GM12801 (cell line): ENCODE measurements at regions not wholly inside any gene's neighbourhood (a gene's known extent, or its start where the extent isn't known, plus 50 kb on each side); places are given as distances from the start of the nearest gene placed in this dataset.

Experiments
- CTCF ChIP-seq: IDR thresholded peaks from one replicate; pipeline ENCODE4 v1.5.1; 2011; ENCODE audit warnings: control low read depth; ENCODE audit not compliant: insufficient read length; ENCODE audit errors: extremely low read depth

- TF ChIP-seq CTCF: no peak
Measured at GRCh38 chr11:122235615-122236014, 119.6 kb upstream of the BLID start.

GRCh38 chr11:122234780-122235179 lies 118.8 kb upstream of the BLID start:
- no peak for TF ChIP-seq CTCF

- TF ChIP-seq CTCF: no peak
Measured at GRCh38 chr11:122234257-122234656, 118.2 kb upstream of the BLID start.

- TF ChIP-seq CTCF: no peak
Measured at GRCh38 chr11:122232985-122233384, 117.0 kb upstream of the BLID start.

- TF ChIP-seq CTCF: no peak
Measured at GRCh38 chr11:122230385-122230755, 114.4 kb upstream of the BLID start.

- no peak for TF ChIP-seq CTCF
Measured at GRCh38 chr11:122229481-122230384, 113.7 kb upstream of the BLID start.

GRCh38 chr11:122229078-122229477 lies 113.1 kb upstream of the BLID start:
- TF ChIP-seq CTCF: no peak
